22Rv1 (cell line): ENCODE measurements at regions not wholly inside any gene's neighbourhood (a gene's known extent, or its start where the extent isn't known, plus 50 kb on each side); places are given as distances from the start of the nearest gene placed in this dataset.

Source experiments
- H3K27ac ChIP-seq: fragments of 450-650 bp; 2 replicates; pipeline ENCODE4 v1.5.1; 2017
- ZFX ChIP-seq: fragments of 450-650 bp; IDR thresholded peaks from 2 replicates; pipeline ENCODE4 v1.6.1; 2017; ENCODE audit warnings: antibody characterized with exemption, borderline replicate concordance
- TF ChIP-seq, protein P1 (sequence below): fragments of 450-650 bp; IDR thresholded peaks from 2 replicates; pipeline ENCODE4 v1.5.1; 2017; ENCODE audit warnings: mild to moderate bottlenecking

DNA sequence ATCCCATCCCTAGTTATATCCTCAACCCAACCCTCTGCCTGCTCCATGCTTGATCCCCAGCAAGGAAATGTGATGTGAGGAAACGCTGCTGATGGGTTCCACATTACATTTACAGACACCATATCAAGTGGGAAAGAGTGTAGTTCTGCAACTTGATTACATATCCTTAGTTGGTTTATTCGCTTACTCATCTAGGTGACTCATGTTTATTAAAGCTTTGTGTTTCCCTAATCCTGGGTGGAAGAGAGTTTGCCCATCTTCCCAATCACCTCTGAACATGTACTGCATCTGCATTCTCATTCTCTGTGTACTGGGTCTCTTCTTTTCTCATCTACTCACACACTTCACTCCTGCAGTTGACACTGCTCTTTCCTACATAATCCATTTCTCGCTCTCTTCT is 91.7 kb upstream of the PDZRN3 start:
- TF ChIP-seq, protein P1, sequence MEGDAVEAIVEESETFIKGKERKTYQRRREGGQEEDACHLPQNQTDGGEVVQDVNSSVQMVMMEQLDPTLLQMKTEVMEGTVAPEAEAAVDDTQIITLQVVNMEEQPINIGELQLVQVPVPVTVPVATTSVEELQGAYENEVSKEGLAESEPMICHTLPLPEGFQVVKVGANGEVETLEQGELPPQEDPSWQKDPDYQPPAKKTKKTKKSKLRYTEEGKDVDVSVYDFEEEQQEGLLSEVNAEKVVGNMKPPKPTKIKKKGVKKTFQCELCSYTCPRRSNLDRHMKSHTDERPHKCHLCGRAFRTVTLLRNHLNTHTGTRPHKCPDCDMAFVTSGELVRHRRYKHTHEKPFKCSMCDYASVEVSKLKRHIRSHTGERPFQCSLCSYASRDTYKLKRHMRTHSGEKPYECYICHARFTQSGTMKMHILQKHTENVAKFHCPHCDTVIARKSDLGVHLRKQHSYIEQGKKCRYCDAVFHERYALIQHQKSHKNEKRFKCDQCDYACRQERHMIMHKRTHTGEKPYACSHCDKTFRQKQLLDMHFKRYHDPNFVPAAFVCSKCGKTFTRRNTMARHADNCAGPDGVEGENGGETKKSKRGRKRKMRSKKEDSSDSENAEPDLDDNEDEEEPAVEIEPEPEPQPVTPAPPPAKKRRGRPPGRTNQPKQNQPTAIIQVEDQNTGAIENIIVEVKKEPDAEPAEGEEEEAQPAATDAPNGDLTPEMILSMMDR = no peak
- no peak for TF ChIP-seq ZFX
- no peak overlapping the region for H3K27ac ChIP-seq

DNA sequence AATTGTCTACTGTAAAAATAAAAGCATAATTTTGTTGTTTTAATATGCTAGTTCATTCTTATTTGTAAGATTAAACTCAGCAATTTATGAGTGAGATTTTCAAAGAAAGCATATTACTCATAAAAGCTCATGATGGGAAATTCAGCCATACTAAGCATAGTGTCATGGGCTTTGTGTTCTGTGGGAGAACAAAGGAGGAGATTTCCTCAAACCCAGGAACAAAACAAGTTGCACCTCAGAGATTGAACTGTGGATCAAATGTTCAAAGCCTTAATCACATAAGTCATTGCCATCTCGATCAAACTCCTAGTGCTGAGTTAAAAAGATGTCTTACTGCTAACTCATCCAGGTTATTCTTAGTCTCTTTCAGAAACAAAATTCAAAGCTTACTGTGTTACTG is 85.6 kb upstream of the PDZRN3 start:
- TF ChIP-seq, protein P1 = no peak
- TF ChIP-seq ZFX = no peak
- no peak overlapping the region for H3K27ac ChIP-seq

DNA sequence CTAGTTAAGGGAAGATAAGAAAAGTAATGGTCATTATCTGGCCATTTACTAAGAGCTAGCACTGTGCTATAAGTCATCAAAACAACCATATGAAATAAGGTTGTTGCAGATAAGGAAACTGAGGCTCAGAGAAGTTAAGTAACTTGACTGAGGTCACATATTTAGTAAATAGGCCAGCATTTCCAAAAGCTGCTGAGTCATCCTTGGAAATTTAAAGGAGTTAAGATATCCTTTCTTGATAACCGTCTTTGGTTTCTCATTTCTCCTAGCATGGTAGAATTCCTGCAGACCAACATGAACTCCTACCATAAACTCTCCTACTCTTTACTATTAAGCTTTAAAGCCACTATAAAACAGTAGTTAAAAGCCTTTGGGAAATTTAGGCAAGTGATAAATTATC is 85.0 kb upstream of the PDZRN3 start:
- no peak overlapping the region for H3K27ac ChIP-seq
- TF ChIP-seq ZFX = no peak
- TF ChIP-seq, protein P1 = no peak

DNA sequence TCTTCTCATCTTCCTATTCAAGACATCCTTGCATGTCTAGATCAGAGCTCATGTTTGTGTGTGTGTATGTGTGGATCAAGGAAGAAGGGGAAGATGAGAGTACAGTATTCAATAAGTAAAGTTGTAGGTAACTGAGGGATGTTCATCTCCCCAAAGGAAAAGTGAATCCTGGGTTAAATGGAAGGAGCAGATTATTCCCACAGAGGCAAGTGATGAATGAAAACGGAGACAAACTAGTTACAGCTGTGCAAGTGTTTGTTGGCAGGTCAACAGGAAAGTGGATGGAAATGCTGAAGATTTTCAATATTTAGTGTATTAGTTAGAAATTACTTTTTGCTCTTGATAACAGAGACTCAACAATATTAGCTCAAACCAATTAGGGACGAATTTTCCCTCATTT is 84.2 kb upstream of the PDZRN3 start:
- no peak for TF ChIP-seq ZFX
- TF ChIP-seq, protein P1 = no peak
- H3K27ac ChIP-seq = no peak overlapping the region

DNA sequence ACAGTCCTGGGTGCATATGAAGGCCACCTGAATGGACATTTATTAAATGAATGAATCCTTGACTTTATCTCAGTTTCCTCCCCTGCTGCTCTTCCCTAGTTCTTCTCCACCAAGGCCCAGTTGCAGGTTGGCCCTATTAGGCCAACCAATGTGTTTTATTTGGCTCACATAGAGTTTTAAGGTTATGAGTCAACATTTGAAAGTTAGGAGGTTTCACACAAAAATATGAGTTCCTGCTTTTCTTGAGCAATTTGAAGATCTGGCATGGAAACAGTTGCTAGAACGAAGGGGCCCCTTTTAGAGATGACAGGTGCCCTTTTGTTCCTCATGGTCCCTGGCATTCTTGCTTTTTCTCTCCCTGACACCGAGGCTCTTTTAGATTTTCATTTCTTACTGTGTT is 83.0 kb upstream of the PDZRN3 start:
- TF ChIP-seq ZFX = no peak
- TF ChIP-seq, protein P1 = no peak
- no peak overlapping the region for H3K27ac ChIP-seq

DNA sequence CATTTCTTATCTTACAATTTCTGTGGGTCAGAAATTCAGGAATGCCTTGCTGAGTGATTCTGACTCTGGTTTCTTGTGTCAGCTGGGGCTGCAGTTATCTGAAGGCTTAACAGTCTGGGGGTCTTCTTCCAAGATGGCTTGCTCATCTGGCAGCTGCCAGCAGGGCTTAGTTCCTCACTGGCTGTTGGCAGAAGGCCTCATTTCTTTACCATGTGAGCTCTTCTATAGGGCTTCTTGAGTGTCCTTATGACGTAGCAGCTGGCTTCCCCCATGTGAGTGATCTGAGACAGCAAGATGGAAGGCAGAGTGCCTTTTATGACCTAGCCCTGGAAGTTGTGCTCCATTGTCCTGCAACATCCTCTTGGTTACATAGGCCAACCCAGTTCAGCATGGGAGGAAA is 82.0 kb upstream of the PDZRN3 start:
- H3K27ac ChIP-seq = no peak overlapping the region
- TF ChIP-seq, protein P1 = no peak

DNA sequence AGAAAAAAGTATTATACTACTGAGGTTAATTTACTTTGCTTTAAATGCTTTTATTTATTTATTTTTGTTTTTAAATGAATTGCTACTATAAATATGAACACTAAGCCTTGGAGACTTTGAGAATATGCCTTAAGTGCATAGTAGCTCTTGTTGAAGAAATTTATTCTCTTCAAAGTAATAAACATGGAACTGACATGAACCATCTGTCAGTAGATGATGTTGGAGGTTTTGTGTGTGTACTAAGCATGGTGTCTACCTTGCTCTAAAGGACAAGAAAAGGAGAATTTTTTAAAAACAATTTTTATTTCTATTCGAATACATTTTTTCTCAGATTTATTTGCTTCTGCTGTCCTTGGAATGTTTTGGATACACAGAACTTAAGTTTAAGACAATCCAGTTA is 81.1 kb upstream of the PDZRN3 start:
- no peak overlapping the region for H3K27ac ChIP-seq
- TF ChIP-seq, protein P1 = no peak
- TF ChIP-seq ZFX = no peak
